ENCODE measurements at regions not wholly inside any gene's neighbourhood (a gene's known extent, or its start where the extent isn't known, plus 50 kb on each side); places are given as distances from the start of the nearest gene placed in this dataset.
A peak's percentile ranks its signal among the peaks of the same experiment; 100 is the strongest.
"Not testable (repeated sequence)": the region's sequence is repeated elsewhere in the genome, so short reads cannot be mapped to it uniquely, and the experiment has no call there.

DNA sequence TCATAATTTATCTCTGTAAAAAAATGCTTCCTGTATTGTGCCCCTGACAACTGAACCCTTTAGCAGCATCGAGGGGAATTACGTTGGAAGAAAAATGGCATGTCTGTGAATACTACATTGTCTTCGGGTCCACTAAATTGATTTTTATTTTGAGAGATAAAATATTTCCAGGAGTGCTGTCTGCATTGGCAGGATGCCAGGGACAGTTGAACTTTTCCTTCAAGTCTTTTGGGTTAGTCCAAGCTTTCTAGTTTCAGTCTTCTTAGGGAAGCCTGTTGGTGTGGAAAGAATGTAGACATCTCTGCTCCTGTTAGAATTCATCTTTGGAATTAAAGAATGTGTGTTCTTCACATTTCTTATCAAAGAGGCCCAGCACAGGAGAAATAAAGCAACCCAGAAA is 557.9 kb downstream of the TMEM114 start:
- intact Hi-C loops (cut with micrococcal nuclease): no loop called here
- no peak for DNase-seq
- ATAC-seq: no peak

DNA sequence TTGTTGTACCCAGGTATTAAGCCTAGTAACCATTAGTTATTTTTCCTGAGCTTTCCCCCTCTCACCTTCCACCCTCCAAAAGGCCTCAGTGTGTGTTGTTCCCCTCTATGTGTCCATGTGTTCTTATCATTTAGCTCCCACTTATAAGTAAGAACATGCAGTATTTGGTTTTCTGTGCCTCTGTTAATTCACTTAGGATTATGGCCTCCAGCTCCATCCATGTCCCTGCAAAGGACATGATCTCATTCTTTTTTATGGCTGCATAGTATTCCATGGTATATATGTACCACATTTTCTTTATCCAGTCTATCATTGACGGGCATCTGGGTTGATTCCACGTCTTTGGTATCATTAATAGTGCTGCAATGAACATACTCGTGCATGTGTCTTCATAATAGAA is 560.3 kb downstream of the TMEM114 start:
- intact Hi-C loops (cut with micrococcal nuclease); DNase-seq; ATAC-seq: not testable (repeated sequence)

DNA sequence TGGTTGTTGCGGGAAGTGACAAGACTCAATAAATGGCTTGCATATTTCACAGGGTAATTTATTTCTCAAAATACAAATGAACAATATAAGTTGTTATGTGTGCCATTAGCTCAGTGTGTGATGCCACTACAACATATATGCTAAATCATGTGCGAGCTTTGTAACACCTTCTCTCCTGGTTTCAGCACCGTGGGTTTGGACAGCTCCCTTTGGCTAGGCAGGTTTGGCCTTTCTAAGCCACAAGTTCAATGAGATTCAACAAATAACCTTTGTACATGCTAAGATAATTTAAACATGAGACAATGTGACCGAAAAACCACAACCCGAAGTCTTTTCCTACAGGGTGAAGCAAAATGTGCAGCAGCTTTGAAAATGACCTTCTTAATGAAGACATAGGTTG is 563.9 kb downstream of the TMEM114 start:
- intact Hi-C loops (cut with micrococcal nuclease): no loop called here

DNA sequence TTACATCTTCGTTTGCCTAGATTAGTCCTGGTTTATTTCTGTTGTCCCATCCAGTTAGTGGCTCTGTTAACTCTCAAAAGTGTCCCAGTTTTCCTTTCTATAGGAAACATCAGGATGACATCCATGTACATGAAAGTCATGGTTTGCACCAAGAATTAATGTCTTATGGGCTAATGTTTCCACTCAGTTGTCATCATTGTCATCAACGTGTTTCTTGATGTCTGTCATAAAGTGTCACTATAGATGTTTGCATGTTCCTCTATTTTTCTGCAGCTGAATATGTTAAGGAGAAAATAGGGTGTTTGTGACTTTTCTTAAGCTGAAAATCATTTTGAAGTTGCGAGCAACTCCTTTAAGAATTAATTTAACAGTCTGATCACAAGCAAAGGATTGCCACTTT is 567.0 kb downstream of the TMEM114 start:
- DNase-seq (no peak), ATAC-seq (no peak)
- intact Hi-C loops (cut with micrococcal nuclease): no loop called here

More for the DNA sequence above, 563.9 kb downstream of the TMEM114 start:
- DNase-seq: no peak
- ATAC-seq: no peak

DNA sequence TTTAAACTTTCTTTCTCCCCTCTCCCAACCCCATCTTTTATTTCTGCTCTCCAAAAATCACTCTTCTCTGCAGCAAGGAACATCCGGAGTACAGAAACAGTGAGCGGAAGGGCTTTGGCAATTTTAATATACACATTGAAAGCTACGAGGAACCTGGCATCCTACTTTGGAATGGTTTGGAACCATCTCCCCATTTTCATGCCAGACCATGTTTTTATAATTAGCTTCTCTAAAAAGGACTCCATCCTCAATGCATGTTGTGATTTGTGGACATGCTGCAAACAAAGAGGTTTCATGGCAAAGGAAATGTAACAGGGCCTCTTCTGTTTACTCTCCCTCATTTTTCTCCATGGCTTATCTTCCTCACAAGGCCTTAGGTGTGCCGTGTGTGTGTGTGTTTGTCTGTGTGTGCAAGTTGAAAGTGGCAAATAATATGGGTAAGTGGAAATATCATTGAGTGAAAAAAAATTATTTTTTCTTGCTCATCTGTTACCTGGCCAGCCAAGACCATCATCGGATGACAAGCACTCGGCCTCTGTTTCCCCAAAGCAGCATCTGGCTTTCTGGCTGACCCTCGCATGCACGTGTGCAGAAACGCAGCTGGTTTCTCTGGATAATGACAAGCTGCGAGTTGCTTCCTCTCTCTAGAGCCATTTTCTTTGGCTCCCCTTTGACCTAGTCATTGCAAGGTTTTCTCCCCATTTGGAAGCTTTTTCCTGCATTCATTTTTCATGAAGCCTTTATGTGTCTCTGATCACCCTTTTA is 585.0 kb downstream of the TMEM114 start:
- no peak for DNase-seq
- intact Hi-C loops (cut with micrococcal nuclease): no loop called here
- ATAC-seq: no peak

DNA sequence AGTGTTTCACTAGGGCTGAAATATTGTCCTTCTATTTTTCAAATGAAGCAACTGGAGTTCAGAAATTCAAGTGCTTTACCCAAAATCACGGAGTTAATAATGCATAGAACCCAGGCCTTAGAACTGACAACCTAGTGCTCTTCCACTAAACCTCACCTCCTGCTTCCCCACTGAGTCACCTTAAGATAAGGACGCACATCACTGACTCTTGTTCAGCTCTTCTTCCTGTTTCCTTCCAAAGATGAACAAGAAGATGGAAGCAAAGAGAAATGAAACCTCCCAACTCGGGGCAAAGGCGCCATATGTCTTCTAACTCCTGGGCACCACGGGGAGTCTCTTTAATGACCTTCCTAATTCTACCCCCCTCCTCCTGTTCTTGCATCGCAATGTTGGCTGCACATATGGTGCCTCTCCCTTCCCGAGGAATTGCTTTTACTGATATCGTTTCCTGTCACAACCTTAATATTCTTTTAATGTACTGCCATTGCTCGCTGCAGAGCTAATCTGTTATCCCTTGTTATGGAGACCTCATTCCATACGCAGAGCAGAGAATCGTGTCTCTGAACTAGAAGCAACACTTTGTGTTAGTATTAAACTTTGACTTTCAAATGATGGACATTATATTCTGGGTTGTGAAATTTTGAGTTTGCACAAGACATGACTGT is 591.4 kb downstream of the TMEM114 start:
- no peak for ATAC-seq
- DNase-seq: no peak
- intact Hi-C loops (cut with micrococcal nuclease): no loop called here

DNA sequence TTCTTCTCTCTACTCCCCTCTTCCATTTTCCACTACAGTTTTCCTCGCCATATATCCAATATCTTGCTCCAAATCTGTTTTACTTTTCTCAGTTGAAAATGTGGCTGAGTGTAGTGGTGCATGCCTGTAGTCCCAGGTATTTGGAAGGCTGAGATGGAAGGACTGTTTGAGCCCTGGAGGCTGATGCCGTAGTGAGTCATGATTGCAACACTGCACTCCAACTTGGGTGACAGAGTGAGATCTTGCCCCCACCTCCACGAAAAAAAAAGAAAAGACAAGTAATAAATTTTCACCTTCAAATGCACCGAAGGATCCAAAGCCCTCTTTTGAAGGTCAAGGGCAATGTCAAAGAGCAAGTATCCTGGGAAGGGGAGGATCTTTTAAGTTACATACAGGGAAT is 592.3 kb downstream of the TMEM114 start:
- intact Hi-C loops (cut with micrococcal nuclease): no loop called here
- no peak for DNase-seq
- no peak for ATAC-seq

DNA sequence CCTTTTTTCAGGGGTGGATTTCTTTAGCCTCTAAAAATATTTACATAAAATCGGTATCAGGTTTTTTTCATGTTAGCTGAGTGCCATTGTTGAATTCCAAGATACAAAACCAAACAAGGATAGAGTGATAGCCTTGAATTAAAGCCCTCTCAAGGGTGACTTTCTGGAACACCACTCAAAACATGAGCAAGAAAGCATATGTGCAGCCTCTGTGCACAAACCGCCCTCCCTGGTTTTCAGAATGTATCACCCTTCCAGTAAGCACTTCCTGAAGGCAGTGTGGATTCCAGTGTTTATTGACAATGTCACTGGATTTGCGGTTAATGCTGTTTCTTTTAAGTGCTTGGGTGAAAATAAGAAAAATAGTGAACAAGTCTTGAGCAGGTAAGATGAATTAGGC is 597.7 kb downstream of the TMEM114 start:
- intact Hi-C loops (cut with micrococcal nuclease): no loop called here
- DNase-seq (no peak), ATAC-seq (no peak)

DNA sequence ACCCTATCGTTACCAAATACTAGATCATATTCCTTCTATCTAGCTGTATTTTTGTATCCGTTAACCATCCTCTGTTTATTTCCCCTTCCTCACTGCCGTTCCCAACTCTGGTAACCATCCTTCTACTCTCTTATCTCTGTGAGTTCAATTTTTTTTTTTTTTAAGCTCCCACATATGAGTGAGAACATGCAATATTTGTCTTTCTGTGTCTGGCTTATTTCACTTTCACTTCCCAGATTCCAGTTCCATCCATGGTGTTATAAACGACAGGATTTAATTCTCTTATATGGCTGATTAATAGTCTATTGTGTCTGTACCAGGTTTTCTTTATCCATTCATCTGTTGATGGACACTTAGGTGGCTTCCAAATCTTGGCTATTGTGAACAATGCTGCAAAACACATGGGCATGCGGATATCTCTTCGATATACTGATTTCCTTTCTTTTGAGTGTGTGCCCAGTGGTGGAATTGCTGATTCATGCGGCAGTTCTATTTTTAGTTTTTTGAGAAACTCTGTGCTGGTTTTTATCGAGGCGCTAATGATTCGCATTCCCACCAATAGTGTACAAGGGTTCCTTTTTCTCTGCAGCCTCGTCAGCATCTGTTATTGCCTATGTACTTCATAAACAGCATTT is 599.6 kb downstream of the TMEM114 start:
- peak; percentile 36 for ATAC-seq
- no peak for DNase-seq
- intact Hi-C loops (cut with micrococcal nuclease): no loop called here

DNA sequence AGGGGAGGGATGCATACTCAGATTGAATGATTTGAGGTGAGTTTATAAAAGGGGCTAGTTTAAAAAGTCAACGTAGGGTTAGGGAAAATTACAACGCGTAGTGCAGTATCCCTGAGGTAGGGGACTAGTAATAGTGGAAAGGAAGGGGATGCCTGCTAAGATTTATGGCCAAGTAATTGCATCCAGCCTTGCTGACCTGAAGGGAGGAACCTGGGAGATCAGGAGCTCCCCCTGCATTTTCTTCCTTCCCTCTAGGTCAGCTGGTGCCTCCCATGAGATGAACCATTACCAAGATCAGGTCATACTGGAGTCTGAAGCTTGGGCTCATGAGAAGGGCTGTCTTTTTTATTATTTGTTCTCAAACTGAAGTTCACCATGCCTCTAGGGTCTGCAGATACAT is 606.6 kb downstream of the TMEM114 start:
- DNase-seq (no peak), ATAC-seq (no peak)
- intact Hi-C loops (cut with micrococcal nuclease): no loop called here

DNA sequence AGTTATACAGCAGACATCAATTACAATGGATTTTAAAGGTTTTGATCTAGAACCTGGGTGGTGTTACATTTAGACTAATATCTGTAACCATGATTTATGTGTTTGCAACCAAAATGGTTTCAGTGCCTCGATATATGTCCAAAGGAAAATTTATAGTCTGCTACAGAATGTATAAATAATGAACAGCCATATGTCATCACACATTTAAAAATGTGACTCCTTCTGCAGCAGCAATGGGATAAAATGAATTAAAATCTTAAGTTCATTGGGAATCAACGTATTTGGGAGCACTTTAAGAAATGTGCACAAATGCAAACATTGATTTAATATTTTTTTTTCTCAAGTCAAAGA is 610.2 kb downstream of the TMEM114 start:
- ATAC-seq (no peak), DNase-seq (no peak)
- intact Hi-C loops (cut with micrococcal nuclease): no loop called here

DNA sequence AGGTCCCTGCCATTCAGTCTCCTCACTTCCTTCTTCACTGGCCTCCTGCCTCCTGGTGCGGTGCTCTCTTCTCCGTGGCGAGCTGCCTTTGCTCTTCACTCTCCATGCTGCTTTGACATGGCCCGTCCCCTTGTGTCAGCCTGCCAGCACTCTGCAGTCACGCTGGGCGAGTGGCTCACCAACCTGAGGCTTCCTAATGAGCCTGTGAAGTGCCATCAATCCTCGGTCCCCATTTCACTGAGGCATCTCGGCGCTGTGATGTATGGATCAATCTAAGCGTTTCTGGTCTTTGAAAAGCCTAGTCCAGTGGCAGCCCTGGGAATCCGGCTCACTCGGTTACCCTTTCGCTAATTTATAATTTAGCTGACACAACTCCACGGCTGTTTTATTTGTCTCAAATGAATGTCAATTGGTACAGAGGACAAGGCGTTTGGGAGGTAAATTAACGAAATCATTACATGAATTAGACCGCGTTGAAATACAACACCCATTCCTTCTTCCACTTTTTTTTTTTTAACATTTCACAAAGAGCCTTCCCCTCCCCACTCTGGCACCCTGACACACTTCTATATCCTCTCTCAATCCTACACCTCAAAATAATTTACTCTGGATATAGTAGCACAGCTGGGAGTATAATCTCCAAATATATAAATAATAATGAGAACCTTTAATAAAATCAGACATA is 610.7 kb downstream of the TMEM114 start:
- no peak for ATAC-seq
- intact Hi-C loops (cut with micrococcal nuclease): no loop called here

DNA sequence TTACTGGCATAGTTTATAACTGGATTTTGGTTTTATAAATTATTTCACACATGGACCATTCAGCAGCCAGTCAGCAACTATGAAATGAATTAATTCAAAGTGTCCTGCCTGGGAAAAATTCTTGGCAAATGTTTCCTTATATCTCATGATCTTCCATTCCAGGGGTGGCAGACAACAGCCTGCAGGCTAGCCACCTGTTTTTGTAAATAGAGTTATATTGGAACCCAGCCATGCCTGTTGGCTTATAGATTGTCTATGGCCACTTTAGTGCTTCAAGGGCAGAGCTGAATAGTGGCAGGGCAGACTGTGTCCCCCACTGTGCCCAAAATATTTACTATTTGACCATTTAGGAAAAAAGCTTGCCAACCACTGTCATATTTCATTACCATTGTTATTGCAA is 613.7 kb downstream of the TMEM114 start:
- DNase-seq: no peak
- intact Hi-C loops (cut with micrococcal nuclease): no loop called here
- ATAC-seq: no peak

More for the DNA sequence above, 610.7 kb downstream of the TMEM114 start:
- no peak for DNase-seq

DNA sequence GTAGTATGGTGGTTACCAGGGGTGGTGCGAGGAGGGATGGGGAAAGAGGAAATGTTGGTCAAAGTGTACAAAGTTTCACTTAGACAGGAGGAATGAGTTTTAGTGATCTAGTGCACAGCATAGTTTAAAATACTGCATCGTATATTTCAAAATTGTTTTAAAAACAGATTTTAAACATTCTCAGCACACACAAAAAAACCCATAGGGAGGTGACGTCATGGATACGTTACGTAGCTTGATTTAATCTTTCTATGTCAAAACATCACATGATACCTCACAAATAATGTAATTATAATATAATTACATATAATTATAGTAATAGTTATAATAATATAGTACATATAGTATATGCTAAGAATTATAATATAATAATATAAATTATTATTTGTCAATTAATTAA is 614.2 kb downstream of the TMEM114 start:
- ATAC-seq: no peak
- intact Hi-C loops (cut with micrococcal nuclease): no loop called here
- DNase-seq: no peak

DNA sequence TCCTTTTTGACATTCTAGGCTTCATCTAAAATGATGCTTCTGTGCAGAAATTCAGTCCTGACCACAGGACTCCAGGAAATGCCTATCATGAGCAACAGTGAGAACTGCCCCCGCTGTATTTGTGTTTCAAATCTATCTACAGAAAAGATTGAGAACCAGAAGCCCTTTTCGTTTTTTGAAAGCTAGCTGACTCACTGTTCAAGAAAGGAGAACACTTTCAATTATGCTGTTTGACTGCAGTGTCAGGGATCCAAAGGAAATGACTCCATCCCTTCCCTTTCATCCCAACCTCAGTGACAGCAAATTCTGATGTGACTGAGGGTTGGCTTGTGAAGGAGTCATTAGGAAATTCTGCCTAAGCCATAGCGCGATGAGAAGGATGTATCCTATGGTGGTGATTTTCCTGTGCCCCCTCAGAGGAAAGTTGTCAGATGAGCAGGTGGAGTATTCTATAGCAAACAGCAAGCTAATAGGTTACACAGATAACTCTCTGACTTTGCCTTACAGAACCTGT is 622.3 kb downstream of the TMEM114 start:
- intact Hi-C loops (cut with micrococcal nuclease): no loop called here
- DNase-seq (no peak), ATAC-seq (no peak)

DNA sequence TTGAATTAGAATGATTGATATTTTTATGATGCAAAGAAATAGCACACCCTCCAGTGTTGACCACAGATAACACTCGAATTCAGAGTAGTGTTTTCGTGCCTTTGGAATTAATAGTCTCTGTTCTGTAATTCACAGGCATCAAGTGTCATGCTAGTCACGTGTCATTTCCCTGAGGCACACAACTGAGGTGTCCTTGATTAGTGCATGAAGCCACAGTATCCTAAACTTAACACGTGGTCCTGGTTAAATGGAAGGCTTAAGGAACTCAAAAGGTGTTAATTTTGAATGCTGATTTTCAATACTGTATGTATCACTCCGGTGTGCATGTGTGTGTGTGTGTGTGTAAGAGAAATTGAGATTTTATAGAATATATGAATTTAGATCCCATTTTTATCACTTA is 625.6 kb downstream of the TMEM114 start:
- intact Hi-C loops (cut with micrococcal nuclease): no loop called here

DNA sequence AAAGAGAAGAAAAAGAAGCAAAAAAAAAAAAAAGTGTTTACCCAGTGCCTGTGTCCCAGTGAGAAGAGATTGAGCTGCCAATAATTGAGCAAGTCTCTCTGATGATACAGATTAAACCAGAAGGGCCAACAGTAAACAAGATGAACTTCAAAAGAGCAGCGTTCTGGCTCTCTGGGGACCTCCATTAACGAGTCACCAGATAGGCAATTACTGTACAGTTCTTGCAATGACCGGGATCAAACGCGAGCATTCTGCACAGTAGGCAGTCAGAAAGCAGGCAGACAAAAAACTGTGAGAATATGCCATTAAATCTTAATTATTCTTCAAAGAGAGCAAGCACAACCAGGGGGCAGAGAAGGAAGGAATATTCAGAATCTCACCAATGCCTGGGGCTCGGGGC is 626.1 kb downstream of the TMEM114 start:
- DNase-seq: no peak
- intact Hi-C loops (cut with micrococcal nuclease): no loop called here
- ATAC-seq: no peak

More for the DNA sequence above, 625.6 kb downstream of the TMEM114 start:
- ATAC-seq (no peak), DNase-seq (no peak)

DNA sequence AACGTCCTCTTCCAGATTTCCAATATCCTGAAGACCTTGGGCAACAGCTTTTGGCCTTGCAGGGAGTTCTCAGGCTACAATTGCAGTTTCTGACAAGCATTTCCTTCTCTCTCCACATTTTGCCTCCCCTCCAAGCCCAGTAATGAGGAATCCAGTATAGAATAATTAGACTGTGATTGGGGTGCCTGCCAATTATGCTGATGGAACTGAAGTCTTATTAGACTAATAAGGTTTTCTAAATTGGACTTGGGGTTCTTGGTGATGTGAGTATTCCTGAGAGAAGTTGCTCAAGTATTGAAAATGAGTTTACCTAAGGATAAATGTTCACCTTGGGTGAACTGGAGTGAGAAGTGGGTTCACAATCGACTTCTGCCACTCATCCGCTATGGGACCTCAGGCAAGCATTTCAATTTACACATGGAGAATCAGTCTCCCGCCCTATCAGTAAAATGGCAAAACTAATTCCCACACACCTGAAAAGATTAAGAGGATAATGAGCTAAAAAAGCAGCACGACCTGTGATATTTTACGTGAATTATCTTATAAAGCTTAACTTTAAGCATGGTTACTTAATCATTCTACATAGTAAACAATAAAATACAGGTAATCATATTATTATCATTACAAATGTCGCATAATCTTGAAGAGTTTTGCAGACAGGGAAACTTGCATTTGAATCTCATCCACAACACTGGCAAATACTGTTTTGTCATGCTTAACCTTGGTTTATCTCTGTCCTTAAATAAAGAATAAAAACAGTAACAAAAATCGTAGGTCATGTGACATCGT is 628.0 kb downstream of the TMEM114 start:
- DNase-seq (no peak), ATAC-seq (no peak)
- intact Hi-C loops (cut with micrococcal nuclease): no loop called here

DNA sequence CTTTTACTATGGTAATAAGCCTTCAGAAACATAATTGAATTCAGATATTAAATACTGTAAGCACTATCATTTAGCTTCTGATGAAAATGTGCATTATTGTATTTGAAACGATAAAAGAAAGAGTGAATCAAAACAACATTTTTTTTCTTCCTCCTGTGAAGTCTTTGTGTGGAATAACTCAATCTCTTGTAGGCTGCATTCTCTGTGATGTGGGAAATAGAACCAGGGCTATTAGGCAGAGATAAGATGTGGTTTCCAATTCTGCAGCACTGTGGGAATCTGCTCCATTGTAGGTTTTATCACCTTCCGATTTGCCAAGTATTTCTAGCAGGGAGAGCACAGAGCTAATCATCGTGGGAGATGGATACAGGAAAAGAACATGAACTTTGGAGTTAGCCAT is 624.5 kb downstream of the RBFOX1 start:
- ATAC-seq (no peak), DNase-seq (no peak)
- intact Hi-C loops (cut with micrococcal nuclease): no loop called here

Measured in left ventricle myocardium superior (tissue), 1 donor.